NCI-H446 (cell line): ENCODE measurements at regions not wholly inside any gene's neighbourhood (a gene's known extent, or its start where the extent isn't known, plus 50 kb on each side); places are given as distances from the start of the nearest gene placed in this dataset.
"Not testable (repeated sequence)": the region's sequence is repeated elsewhere in the genome, so short reads cannot be mapped to it uniquely, and the experiment has no call there.

Experiments used
- DNase-seq, 2 experiments: peaks; one replicate each; lab custom pipeline; 2025; lab: John Stamatoyannopoulos, UW

DNA sequence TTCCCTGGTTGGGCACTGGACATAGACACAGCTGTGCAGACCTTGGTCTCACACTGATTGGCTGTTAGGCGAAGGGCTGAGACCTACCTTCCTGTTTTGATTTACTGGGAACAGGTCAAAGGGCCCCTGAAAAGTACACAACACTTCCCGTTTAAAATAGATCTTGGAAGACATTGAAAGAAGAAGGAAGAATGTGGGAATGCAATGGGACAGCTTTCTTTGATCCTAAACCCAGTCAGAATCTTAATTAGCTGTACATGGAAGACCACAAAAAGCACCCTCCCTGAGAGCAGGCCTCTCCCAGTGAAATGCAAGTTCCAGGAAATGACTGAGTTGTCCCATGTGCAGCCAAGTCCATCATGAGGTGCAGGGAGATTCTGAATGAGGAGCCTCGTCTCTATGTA, 83.6 kb upstream of the EXOC2 start:
- DNase-seq = no peak

- DNase-seq = no peak
Observed at GRCh38 chr6:775863-776262, 82.9 kb upstream of the EXOC2 start.

DNA sequence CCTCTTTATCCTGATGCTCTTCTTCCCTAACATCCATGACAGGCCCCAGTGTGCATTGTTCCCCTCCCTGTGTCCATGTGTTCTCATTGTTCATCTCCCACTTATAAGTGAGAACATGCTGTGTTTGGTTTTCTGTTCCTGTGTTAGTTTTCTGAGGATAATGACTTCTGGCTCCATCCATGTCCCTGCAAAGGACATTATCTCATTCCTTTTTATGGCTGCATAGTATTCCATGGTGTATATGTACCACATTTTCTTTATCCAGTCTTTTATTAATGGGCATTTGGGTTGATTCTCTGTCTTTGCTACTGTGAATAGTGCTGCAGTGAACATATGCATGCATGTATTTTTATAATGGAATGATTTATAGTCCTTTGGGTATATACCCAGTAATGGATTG, 78.7 kb upstream of the EXOC2 start:
- not testable (repeated sequence) for DNase-seq

DNA sequence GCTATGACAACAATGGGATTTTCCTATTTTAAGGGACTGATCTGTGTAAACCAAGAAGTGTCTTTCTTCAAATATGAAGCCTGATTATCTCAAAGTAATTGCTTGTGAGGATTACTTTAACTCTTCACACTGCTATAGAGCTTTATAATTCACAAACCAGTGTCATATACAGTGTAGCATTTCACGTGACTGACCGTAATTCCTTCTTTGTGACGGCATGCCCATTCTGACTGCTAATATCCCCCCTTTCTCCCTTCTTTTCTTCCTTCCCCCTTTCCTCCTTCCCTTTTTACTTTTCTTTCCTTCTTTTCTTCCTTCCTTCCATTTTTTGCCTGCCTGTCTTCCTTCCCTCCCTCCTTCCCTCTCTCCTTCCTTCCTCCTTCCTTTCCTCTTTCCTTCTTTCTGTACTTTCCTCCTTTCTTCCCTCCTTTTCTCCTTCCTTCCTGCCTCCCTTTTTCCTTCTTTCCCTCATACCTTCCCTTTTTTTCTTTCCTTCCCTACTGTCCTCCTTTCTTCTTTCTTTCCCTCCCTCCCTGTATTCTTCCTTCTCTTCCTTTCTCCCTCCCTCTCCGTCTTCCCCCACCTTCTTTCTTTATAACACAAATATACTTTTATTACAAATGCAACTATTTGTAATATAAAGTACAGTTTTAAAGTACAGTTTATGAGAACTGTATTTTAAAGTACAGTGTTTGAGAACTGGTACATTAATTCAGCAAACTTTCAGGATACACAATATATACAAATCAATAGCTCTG, 75.0 kb upstream of the EXOC2 start:
- no peak for DNase-seq

- DNase-seq = no peak
Observed at GRCh38 chr6:766625-767024, 73.7 kb upstream of the EXOC2 start.

- no peak for DNase-seq
Observed at GRCh38 chr6:761997-762396, 69.1 kb upstream of the EXOC2 start.

DNA sequence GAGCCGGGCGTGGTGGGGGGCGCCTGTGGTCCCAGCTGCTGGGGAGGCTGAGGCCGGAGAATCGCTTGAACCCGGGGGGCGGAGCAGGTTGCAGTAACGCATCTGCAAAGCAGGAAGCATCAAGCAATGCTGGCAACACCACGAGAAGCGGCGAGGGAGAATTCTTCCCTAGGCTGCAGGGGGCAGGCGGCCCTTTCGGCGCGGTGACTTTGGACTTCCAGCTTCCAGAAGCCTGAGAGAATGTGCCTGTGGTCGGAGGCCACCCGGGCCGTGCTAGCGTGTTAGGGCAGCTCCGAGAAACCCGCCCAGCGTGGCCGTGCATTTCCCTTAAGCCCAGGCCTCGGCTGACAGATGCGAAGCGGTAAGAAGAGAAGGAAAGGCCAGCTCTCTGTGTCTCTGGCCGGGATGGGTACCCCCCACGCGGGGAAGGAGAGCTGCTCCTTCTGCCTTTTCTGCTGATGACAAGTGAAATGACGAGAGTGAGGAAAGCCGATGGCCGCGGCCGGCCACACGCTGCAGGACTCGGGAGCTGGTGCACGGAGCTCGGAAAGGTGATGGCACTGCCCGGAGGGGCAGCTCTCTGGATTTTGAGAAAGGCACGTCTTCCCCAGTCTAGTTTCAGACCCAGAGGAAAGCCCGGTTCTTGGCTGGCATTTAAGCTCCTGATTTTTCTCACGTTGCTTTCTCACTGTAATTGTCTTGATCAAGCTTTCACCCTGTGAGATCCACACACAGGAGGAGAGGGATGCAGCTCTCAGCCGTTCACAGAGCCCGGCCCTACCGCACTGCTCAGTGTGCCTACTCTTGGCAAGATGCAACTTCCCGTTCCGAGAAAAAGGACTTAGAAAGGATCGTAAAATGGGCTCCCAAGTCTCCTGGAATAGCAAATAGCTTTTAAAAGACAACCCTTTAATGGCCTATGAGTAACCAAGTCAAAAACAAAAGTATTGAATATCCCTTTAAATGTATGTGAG, 68.3 kb upstream of the EXOC2 start:
- DNase-seq = no peak

- DNase-seq = no peak
Observed at GRCh38 chr6:759729-760128, 66.8 kb upstream of the EXOC2 start.

DNA sequence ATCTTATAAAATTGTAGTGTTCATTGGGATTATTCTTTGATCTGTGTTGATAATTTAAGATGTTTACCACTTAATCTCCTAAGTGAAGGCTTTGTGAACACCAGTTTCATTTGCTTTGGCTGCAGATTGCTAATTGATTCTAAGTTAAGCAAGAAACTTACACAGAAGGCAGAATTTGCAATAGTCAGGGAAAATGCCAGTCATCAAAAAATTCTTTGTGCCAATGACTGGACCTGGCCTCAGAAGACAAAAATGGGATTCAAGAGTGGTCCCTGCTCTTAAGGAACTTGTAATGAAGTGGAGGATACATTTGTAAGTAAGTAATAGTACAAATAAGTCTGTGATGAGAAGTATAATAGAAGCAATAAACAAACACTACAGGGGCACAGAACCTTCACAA, 63.3 kb upstream of the EXOC2 start:
- no peak for DNase-seq

- no peak for DNase-seq
Observed at GRCh38 chr6:754202-754601, 61.3 kb upstream of the EXOC2 start.

DNA sequence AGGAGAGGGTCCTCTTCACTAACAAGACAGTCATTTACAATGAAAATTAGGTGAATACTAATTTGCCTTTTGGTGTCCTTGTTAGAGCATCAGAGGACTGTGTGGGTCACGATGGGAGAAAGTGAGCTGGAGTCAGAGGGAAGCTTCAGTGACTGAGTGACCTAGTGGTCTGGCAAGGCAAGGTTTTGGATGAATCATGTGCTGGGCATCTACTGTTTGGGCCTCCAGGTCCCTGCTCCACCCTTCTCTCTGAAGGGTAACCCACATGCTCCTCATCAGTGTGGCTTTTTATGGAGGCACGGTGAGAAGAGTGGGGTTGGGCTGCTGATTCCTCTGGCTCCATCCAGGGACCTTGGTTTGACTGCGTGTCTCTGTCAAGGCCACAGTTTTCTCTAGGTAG, 60.5 kb upstream of the EXOC2 start:
- DNase-seq = no peak

DNA sequence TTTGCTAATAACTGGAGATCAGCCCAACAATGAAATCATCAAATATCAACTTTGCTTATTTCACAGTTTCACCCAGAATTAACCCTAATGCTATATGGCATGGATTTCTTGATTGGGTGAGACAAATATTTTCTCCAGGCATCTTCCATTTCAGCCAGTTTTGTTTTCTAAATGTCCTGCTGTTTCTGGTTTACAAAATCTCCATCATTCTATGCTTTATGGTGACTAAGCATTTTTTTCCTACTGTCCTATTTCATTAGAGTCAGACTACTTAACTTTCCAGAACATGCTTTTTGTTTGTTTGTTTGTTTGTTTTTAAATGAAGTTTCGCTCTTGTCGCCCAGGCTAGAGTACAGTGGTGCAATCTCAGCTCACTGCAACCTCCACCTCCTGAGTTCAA, 59.5 kb upstream of the EXOC2 start:
- no peak for DNase-seq

GRCh38 chr6:751765-752164, 58.8 kb upstream of the EXOC2 start:
- DNase-seq = no peak

- no peak for DNase-seq
Observed at GRCh38 chr6:747921-748320, 55.0 kb upstream of the EXOC2 start.

DNA sequence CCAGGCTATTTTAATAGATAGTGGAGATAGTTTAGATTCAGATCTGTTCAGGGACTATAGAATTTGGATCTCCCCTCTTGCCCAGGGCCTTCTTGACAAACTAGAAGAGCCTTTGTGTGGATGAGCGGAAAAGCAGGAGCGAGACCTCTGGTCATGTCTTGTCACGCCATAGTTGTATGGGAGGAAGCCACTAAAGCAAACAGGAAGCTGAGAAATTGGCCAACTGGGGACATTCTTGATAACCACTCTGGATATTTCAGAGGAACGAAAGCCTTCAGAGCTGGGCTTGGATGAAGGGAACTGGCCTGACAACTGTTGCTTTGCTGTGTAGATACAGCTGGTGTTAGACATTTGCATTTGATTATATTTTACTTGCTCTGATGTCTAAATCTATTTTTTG, 54.1 kb upstream of the EXOC2 start:
- no peak for DNase-seq

- DNase-seq = no peak
Observed at GRCh38 chr6:744666-745353, 51.9 kb upstream of the EXOC2 start.

DNA sequence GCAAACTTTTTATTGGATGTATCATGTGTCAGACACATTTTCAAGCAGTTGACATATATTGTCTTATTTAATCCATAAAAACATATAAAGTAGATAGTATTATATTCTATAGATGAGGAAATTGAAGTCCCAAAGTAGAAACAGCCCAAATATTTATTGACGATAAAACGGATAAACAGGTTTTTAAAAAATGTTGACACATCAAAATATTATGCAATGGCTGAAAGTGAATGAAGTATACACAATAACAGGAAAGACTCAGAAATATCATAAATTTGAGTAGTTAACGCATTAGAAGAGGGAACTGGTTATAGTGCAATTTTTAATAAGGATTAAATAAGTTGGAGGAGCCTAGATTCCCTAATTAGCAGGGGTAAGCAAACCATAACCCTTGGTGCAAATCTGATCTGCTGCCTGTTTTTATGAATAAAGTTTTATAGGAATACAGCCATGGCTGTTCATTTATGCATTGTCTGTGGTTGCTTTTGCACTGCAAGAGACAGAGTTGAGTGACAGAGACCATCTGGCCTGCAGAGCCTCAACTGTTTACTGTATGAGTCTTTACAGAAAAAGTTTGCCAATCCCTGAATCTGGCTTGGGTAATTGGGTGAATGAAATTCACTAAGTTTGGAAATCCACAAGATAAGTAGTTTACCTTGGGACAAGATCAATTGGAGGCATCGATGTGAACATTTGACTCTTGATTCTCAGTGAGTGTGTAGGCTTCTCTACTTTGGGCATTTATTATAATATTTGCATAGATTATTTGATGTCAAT, 50.6 kb upstream of the EXOC2 start:
- no peak for DNase-seq
